GM12873 (cell line): ENCODE measurements at regions not wholly inside any gene's neighbourhood (a gene's known extent, or its start where the extent isn't known, plus 50 kb on each side); places are given as distances from the start of the nearest gene placed in this dataset.

Experiments used
- TF ChIP-seq, protein P1 (sequence below): IDR thresholded peaks from 2 replicates; pipeline ENCODE4 v1.5.1; 2012; ENCODE audit warnings: low read depth, mild to moderate bottlenecking, moderate library complexity, low read length, control low read depth; ENCODE audit not compliant: insufficient read depth; ENCODE audit errors: missing control alignments

DNA sequence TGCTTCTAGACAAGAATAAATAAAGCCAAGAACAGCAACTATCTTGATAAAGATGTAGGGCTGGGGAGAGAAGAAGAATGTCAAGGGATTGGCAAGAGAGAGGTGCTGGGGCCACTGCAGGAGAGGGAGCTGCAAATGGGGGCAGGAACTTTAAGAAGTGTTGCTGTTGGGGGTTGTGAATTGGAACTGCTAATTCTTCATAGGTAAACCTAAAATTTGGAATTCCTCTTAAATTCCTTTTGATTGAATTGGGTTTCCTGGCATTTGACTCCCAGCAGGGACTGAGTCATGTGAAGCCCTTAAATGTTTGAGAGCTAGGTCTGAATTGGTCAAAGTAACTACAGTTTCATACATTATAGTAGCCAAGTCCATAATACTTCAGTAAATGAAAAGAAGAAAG is 305.6 kb upstream of the TMTC4 start:
- TF ChIP-seq, protein P1, sequence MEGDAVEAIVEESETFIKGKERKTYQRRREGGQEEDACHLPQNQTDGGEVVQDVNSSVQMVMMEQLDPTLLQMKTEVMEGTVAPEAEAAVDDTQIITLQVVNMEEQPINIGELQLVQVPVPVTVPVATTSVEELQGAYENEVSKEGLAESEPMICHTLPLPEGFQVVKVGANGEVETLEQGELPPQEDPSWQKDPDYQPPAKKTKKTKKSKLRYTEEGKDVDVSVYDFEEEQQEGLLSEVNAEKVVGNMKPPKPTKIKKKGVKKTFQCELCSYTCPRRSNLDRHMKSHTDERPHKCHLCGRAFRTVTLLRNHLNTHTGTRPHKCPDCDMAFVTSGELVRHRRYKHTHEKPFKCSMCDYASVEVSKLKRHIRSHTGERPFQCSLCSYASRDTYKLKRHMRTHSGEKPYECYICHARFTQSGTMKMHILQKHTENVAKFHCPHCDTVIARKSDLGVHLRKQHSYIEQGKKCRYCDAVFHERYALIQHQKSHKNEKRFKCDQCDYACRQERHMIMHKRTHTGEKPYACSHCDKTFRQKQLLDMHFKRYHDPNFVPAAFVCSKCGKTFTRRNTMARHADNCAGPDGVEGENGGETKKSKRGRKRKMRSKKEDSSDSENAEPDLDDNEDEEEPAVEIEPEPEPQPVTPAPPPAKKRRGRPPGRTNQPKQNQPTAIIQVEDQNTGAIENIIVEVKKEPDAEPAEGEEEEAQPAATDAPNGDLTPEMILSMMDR, result no peak

GRCh38 chr13:100977841-100978240 is 303.2 kb upstream of the TMTC4 start:
- TF ChIP-seq, protein P1, result no peak

GRCh38 chr13:100976993-100977392 is 302.4 kb upstream of the TMTC4 start:
- TF ChIP-seq, protein P1, result no peak

- TF ChIP-seq, protein P1, result no peak
Observed at GRCh38 chr13:100962585-100962984, 288.0 kb upstream of the TMTC4 start.

DNA sequence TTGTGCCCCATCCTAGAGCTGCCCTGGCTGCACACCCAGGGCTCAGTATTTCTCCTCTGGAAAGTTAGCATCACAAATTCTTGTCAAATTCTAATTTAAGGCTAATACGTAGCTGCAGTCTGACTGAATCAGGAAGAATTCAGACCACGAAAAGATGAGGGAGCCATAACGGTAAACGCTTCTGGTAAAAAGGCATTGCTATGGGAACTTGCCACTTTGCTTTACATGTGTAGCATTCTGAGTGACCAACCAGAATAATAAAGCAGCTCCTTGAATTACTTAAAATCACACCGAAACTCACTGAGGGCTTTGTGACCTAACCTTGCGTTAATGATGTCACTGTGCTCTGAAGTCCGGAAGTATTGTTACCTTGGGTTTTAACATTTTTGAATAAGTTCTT is 286.6 kb upstream of the TMTC4 start:
- TF ChIP-seq, protein P1, result no peak

- TF ChIP-seq, protein P1, result no peak
Observed at GRCh38 chr13:100958831-100959230, 284.2 kb upstream of the TMTC4 start.

GRCh38 chr13:100957741-100958140 is 283.1 kb upstream of the TMTC4 start:
- TF ChIP-seq, protein P1, result no peak
